ENCODE measurements at regions not wholly inside any gene's neighbourhood (a gene's known extent, or its start where the extent isn't known, plus 50 kb on each side); places are given as distances from the start of the nearest gene placed in this dataset.

DNA sequence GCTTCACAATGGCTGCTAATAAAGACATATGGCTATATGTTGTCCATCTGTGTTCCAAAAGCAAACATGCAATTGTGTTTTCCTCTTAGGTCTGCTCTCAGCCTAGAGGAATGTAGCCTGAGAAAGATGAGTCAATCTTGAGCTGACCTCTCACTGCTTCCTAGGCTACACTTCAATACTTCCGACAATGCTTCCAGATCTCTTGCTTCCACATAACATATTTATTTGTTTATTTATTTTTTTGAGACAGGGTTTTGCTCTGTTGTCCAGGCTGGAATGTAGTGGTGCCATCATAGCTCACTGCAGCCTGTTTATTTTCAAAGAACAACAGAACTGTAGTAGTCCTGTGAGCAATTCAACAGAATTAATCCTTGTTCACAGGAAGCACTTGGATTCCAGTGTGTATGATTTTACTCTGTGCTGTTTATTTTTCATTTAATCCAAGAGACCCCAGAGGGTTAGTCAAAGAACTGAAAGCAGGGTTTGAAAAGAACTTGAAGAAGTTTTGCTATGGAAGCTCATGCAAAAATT lies 437.9 kb downstream of the TXNL1 start:
- no peak overlapping the region for H3K4me3 Mint-ChIP-seq
- Histone ChIP-seq H3K4me1 (ENCODE audit: insufficient read depth, low read length) (no peaks in the 10 kb centered on the region), H2BK12ac (ENCODE audit: insufficient read length, low read depth, low read length) (no peak overlapping the region), H4K20me1 (ENCODE audit: control insufficient read depth, insufficient read depth, insufficient read length) (no peaks in the 10 kb centered on the region), H3K79me1 (ENCODE audit: insufficient read depth, low read depth, low read length, poor library complexity, severe bottlenecking) (no peaks in the 10 kb centered on the region), H3K27me3 (ENCODE audit: insufficient read depth, low read length) (no peaks in the 10 kb centered on the region), H3T11ph (ENCODE audit: low read length) (no peak overlapping the region), H3K9ac (ENCODE audit: extremely low read depth, insufficient read length, low read length) (no peak overlapping the region), H2BK15ac (ENCODE audit: low read depth, low read length) (no peak overlapping the region), H3K56ac (ENCODE audit: insufficient read length, low read depth, low read length) (no peak overlapping the region), H2AFZ (ENCODE audit: low read length) (no peak overlapping the region), H4K5ac (ENCODE audit: insufficient read length, low read depth, low read length) (no peak overlapping the region), H3K23ac (ENCODE audit: insufficient read length, low read depth, low read length) (no peak overlapping the region), H2BK120ac (ENCODE audit: low read depth, low read length, poor library complexity, severe bottlenecking) (no peak overlapping the region), H2BK5ac (ENCODE audit: insufficient read length, low read length) (no peak overlapping the region), H3K4ac (ENCODE audit: low read depth, low read length) (no peak overlapping the region), H2BK20ac (ENCODE audit: low read depth, low read length, poor library complexity, severe bottlenecking) (no peak overlapping the region), H3K27ac (ENCODE audit: insufficient read length, low read depth, low read length) (no peak overlapping the region), H4K8ac (replicated peaks; ENCODE audit: insufficient read length, low read depth, low read length) (no peak overlapping the region), H3K4me2 (ENCODE audit: insufficient read depth, insufficient read length, low read length) (no peak overlapping the region), H3K79me2 (ENCODE audit: insufficient read depth, low read length) (no peaks in the 10 kb centered on the region), H3K18ac (ENCODE audit: insufficient read length, low read depth, low read length) (no peak overlapping the region), H3K9me3 (ENCODE audit: control insufficient read depth, low read depth, low read length) (no peaks in the 10 kb centered on the region), H3K14ac (ENCODE audit: insufficient read depth, low read length) (no peak overlapping the region), H3K23me2 (ENCODE audit: insufficient read length, low read depth, low read length, poor library complexity, severe bottlenecking) (no peaks in the 10 kb centered on the region), H4K91ac (ENCODE audit: insufficient read length, low read depth, low read length) (no peak overlapping the region), H2AK5ac (ENCODE audit: insufficient read length, low read length) (no peak overlapping the region)
- WGBS (ENCODE audit: extremely low coverage, insufficient read length, low lambda C conversion rate) = no CpG with 5 or more reads among the region's 1 CpG
- H3K9me3 Mint-ChIP-seq = peaks cover 8 to 9% of the 10 kb centered on the region in 2 experiments; a peak in 4 of 5 replicates
- H3K4me1 Mint-ChIP-seq = no peaks in the 10 kb centered on the region
- no peak for DNase-seq
- peak overlapping the region in 1 of 3 experiments; percentile 22; a peak in 1 of 7 replicates for H3K27ac Mint-ChIP-seq
- TF ChIP-seq, protein P1, sequence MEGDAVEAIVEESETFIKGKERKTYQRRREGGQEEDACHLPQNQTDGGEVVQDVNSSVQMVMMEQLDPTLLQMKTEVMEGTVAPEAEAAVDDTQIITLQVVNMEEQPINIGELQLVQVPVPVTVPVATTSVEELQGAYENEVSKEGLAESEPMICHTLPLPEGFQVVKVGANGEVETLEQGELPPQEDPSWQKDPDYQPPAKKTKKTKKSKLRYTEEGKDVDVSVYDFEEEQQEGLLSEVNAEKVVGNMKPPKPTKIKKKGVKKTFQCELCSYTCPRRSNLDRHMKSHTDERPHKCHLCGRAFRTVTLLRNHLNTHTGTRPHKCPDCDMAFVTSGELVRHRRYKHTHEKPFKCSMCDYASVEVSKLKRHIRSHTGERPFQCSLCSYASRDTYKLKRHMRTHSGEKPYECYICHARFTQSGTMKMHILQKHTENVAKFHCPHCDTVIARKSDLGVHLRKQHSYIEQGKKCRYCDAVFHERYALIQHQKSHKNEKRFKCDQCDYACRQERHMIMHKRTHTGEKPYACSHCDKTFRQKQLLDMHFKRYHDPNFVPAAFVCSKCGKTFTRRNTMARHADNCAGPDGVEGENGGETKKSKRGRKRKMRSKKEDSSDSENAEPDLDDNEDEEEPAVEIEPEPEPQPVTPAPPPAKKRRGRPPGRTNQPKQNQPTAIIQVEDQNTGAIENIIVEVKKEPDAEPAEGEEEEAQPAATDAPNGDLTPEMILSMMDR (conservative IDR thresholded peaks at IDR 0.05) = no peak
- H3K36me3 Mint-ChIP-seq (ENCODE audit: insufficient read depth in 1 of 3, low read depth in 3 of 3) = peaks cover 3 to 5% (median 4%) of the 10 kb centered on the region in 3 experiments; a peak in 4 of 7 replicates
- no peaks in the 10 kb centered on the region for H3K27me3 Mint-ChIP-seq (ENCODE audit: low read depth)
